GM13977 (cell line): ENCODE measurements at regions not wholly inside any gene's neighbourhood (a gene's known extent, or its start where the extent isn't known, plus 50 kb on each side); places are given as distances from the start of the nearest gene placed in this dataset.

Source experiments
- DNase-seq: peaks from one replicate; pipeline ENCODE4 v3.0.0; 2012; ENCODE audit warnings: low spot score
- in situ Hi-C: fragments of 300-500 bp; cut with MboI; formaldehyde crosslinking; loops from one replicate; pipeline ENCODE4 v1.12.0; 2022; ENCODE audit warnings: low sequenced_read_pairs, low pct_unique_long_range_greater_than_20kb, mixed read lengths, inconsistent platforms; ENCODE audit not compliant: unreplicated experiment
- TF ChIP-seq, protein P1 (sequence below): IDR thresholded peaks from 2 replicates; pipeline ENCODE4 v1.5.1; 2012; ENCODE audit warnings: mild to moderate bottlenecking, control low read depth; ENCODE audit not compliant: insufficient read depth; ENCODE audit errors: extremely low read depth, missing control alignments

DNA sequence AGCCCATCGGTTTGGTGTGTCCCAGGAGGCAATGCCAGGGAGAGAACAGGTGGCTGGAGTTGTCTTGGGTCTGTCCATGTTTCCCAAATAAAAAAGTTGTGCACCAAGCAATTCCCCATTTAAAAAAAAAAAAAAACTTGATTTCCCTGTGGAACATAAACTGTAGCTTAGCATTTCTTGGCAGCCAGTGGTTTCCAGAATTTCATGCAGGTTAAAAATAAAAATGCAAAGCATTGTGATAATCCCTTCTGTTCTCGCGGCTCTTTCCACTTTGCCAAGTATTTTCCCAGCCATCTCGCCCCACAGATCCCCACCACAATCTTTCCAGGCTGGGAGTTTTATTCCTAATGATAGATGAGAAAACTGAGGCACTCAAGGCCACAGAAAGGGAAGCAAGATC, 51.4 kb upstream of the MSX1 start:
- no peak for DNase-seq
- TF ChIP-seq, protein P1, sequence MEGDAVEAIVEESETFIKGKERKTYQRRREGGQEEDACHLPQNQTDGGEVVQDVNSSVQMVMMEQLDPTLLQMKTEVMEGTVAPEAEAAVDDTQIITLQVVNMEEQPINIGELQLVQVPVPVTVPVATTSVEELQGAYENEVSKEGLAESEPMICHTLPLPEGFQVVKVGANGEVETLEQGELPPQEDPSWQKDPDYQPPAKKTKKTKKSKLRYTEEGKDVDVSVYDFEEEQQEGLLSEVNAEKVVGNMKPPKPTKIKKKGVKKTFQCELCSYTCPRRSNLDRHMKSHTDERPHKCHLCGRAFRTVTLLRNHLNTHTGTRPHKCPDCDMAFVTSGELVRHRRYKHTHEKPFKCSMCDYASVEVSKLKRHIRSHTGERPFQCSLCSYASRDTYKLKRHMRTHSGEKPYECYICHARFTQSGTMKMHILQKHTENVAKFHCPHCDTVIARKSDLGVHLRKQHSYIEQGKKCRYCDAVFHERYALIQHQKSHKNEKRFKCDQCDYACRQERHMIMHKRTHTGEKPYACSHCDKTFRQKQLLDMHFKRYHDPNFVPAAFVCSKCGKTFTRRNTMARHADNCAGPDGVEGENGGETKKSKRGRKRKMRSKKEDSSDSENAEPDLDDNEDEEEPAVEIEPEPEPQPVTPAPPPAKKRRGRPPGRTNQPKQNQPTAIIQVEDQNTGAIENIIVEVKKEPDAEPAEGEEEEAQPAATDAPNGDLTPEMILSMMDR, result no peak
- in situ Hi-C loops, result no loop called here

DNA sequence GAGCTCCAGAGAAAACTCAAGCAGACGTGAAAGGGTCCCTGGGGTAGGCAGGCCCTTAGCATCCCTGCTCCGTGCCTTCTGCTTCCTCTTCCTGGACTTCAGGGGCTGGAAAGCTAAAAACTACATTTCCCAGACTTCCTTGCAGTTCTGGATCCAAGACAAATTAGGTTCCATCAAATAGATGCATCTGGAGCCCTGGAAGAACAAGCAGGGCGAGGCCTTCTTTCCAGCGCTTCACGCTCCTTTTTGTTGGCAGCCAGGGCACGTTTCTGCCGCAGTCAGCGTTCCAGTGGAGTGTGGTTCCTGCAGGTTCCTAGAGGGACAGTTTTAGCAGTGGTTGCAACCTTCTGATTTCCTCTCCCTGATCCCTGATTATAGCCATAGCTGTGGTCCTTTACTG, 53.6 kb upstream of the MSX1 start:
- no peak for DNase-seq
- in situ Hi-C loops, result no loop called here
- TF ChIP-seq, protein P1, result no peak

- DNase-seq, result no peak
- TF ChIP-seq, protein P1, result no peak
- in situ Hi-C loops, result no loop called here
These were observed 55.6 kb upstream of the MSX1 start for GRCh38 chr4:4803912-4804296.

DNA sequence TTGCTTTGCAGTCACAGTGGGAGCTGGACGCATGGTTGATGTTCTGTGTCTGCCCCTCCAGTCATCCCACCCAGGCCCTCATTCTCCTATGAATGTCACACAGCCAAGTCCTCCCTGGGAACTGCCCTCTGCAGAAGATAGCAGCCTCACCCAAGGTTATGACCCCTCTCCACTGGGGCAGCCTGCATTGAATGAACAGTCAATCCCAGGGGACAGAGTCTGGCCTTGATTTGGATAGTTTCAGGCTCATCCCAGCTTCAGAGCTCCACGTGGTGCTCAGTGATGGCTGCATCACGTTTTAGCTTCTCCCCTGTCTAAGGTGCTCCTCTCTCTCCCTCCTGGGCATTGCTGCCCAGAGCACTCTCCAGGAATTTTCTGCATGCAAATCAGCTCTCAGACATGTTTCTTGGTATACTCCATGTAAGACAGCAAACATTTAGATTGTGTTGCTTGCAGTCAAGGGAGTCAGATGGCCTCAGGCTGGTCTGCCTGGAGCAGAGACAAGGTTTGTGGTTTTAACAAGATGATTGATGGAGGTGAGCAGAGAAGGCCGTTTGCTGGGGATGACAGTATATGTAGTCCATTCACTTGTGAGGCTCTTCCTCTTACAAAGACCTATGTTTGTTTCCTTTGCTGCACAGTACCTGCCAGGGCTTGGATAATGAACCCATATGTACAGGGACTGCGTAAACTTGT, 56.1 kb upstream of the MSX1 start:
- in situ Hi-C loops, result no loop called here
- TF ChIP-seq, protein P1, result no peak
- no peak for DNase-seq

- in situ Hi-C loops, result no loop called here
- no peak for DNase-seq
- TF ChIP-seq, protein P1, result no peak
These were observed 58.6 kb upstream of the MSX1 start for GRCh38 chr4:4800646-4801408.

DNA sequence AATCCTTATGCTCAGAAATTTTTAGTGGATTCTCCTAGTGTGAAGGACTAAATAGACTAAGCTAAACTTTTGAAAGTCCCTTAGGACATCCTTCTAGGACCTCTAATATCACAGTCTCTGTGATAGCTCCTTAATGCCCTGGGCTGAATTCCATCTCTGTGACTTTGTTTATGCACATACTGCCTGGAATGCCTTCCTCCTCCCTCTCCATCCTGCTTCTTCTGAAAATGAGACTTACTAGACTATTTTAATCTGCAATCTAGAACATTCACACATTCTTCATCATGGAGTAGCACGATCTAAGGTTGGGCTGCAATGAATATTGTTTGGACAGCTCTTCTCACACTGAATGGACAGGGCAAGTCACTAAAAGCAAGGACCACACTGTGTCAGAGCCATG, 65.0 kb upstream of the MSX1 start:
- DNase-seq, result no peak
- TF ChIP-seq, protein P1, result no peak
- in situ Hi-C loops, result no loop called here
